ENCODE measurements at regions not wholly inside any gene's neighbourhood (a gene's known extent, or its start where the extent isn't known, plus 50 kb on each side); places are given as distances from the start of the nearest gene placed in this dataset.

DNA sequence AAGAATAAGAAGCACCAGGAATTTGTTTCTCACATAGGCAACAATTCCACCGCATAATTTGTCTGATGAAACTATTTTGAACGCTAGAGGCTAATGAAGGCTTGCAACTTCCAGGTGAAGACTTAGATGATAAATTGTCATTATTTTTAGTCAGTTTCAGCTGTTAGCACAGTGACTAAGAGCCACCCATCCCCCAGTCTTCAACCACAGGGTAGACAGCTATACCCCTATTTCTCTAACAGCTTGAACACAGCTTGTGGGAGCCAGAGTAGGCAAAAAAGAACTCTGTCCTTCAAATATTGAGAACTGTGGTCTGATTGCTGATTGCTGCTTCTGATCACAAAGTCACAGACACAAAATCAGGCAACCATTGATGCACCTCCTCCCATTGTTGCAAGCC is 1124.8 kb upstream of the PRR20A start:
- DNase-seq (ENCODE audit: low read depth in 4 of 6, low spot score in 6 of 6) = no peak
- no CpG with 5 or more reads among the region's 2 CpGs for WGBS (ENCODE audit: insufficient coverage)
- Histone ChIP-seq H3K4me1 (ENCODE audit: control insufficient read depth, insufficient read depth, low read length) (no peaks in the 10 kb centered on the region), H3K4me3 (ENCODE audit: low read depth, low read length) (no peak overlapping the region), H3K9me3 (ENCODE audit: control insufficient read depth, insufficient read depth, low read length) (no peaks in the 10 kb centered on the region), H3K27me3 (ENCODE audit: control insufficient read depth, insufficient read depth, low read length) (no peaks in the 10 kb centered on the region), H3K36me3 (ENCODE audit: control insufficient read depth, insufficient read depth, low read length) (no peaks in the 10 kb centered on the region), H3K27ac (ENCODE audit: low read depth, low read length) (no peak overlapping the region)

DNA sequence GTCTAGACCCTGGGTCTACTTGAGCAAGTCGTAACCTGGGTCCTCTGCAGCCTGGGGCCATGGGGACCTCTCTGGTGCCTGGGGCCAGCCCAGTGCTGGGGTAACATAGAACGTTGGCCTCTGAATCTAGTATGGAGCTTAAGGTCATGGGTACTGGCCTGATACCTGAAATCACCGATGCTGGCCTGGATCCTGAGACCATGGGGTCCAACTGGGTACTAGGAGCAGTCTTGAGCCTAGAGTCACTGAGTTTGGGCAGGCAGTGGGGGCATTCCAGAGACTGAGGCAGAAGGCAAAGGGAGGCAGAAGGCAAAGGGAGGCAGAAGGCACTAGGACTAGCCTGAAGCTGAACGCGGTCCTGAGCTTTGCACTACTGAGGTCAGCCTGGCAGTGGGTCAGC is 1121.1 kb upstream of the PRR20A start:
- no peak for DNase-seq (ENCODE audit: low read depth in 4 of 6, low spot score in 6 of 6)
- H3K4me3 ChIP-seq (ENCODE audit: low read depth, low read length) = no peak overlapping the region
- no peak overlapping the region for H3K27ac ChIP-seq (ENCODE audit: low read depth, low read length)

GRCh38 chr13:56020425-56020824 is 1120.3 kb upstream of the PRR20A start:
- WGBS (ENCODE audit: insufficient coverage) = no CpG with 5 or more reads among the region's 3 CpGs
- Histone ChIP-seq H3K27me3 (ENCODE audit: control insufficient read depth, insufficient read depth, low read length) (no peaks in the 10 kb centered on the region), H3K4me3 (ENCODE audit: low read depth, low read length) (no peak overlapping the region), H3K36me3 (ENCODE audit: control insufficient read depth, insufficient read depth, low read length) (no peaks in the 10 kb centered on the region), H3K4me1 (ENCODE audit: control insufficient read depth, insufficient read depth, low read length) (no peaks in the 10 kb centered on the region), H3K27ac (ENCODE audit: low read depth, low read length) (no peak overlapping the region), H3K9me3 (ENCODE audit: control insufficient read depth, insufficient read depth, low read length) (no peaks in the 10 kb centered on the region)
- no peak for DNase-seq (ENCODE audit: low read depth in 4 of 6, low spot score in 6 of 6)

More for the DNA sequence above, 1121.1 kb upstream of the PRR20A start:
- WGBS (ENCODE audit: insufficient coverage) = 95% methylated on average over 5 of the region's 5 CpGs
- Histone ChIP-seq H3K27me3 (ENCODE audit: control insufficient read depth, insufficient read depth, low read length) (no peaks in the 10 kb centered on the region), H3K36me3 (ENCODE audit: control insufficient read depth, insufficient read depth, low read length) (no peaks in the 10 kb centered on the region), H3K9me3 (ENCODE audit: control insufficient read depth, insufficient read depth, low read length) (no peaks in the 10 kb centered on the region), H3K4me1 (ENCODE audit: control insufficient read depth, insufficient read depth, low read length) (no peaks in the 10 kb centered on the region)

- Histone ChIP-seq H3K4me1 (ENCODE audit: control insufficient read depth, insufficient read depth, low read length) (no peaks in the 10 kb centered on the region), H3K4me3 (ENCODE audit: low read depth, low read length) (no peak overlapping the region), H3K9me3 (ENCODE audit: control insufficient read depth, insufficient read depth, low read length) (no peaks in the 10 kb centered on the region), H3K27ac (ENCODE audit: low read depth, low read length) (no peak overlapping the region), H3K36me3 (ENCODE audit: control insufficient read depth, insufficient read depth, low read length) (no peaks in the 10 kb centered on the region), H3K27me3 (ENCODE audit: control insufficient read depth, insufficient read depth, low read length) (no peaks in the 10 kb centered on the region)
- DNase-seq (ENCODE audit: low read depth in 4 of 6, low spot score in 6 of 6) = no peak
- 92% methylated on average over 8 of the region's 8 CpGs for WGBS (ENCODE audit: insufficient coverage)
Observed at GRCh38 chr13:56039992-56040391, 1100.7 kb upstream of the PRR20A start.

DNA sequence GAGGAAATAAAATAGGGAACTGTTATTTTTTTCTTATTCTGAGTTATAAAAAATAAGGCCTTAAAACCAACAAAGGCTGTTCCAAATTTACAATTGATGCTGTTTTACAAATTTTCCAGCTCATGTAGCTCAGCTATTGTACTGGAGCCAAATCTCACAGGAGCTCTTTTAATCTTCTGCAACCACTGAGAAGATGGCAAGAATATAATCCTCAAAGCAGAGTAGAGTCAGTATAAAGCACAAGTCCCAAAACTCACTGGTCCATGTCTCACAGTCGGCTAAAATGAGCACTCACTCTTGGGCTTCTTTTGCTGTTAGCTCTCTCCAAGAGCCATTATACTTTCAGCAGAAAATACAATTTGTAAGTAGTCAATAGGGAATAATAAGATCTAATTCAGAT is 1074.4 kb upstream of the PRR20A start:
- no peak overlapping the region for H3K27ac ChIP-seq (ENCODE audit: low read depth, low read length)
- DNase-seq (ENCODE audit: low read depth in 4 of 6, low spot score in 6 of 6) = peak in 4 of 6 donors; percentile 10 to 84 (median 28)
- no peaks in the 10 kb centered on the region for H3K4me1 ChIP-seq (ENCODE audit: control insufficient read depth, insufficient read depth, low read length)
- H3K27me3 ChIP-seq (ENCODE audit: control insufficient read depth, insufficient read depth, low read length) = no peaks in the 10 kb centered on the region
- no peak overlapping the region for H3K4me3 ChIP-seq (ENCODE audit: low read depth, low read length)
- no CpG with 5 or more reads among the region's 1 CpG for WGBS (ENCODE audit: insufficient coverage)
- H3K36me3 ChIP-seq (ENCODE audit: control insufficient read depth, insufficient read depth, low read length) = no peaks in the 10 kb centered on the region
- H3K9me3 ChIP-seq (ENCODE audit: control insufficient read depth, insufficient read depth, low read length) = no peaks in the 10 kb centered on the region

GRCh38 chr13:56102641-56103040 is 1038.1 kb upstream of the PRR20A start:
- H3K36me3 ChIP-seq (ENCODE audit: control insufficient read depth, insufficient read depth, low read length) = no peaks in the 10 kb centered on the region
- H3K4me1 ChIP-seq (ENCODE audit: control insufficient read depth, insufficient read depth, low read length) = no peaks in the 10 kb centered on the region
- no peak overlapping the region for H3K27ac ChIP-seq (ENCODE audit: low read depth, low read length)
- DNase-seq (ENCODE audit: low read depth in 4 of 6, low spot score in 6 of 6) = peak in 1 of 6 donors; percentile 62
- H3K27me3 ChIP-seq (ENCODE audit: control insufficient read depth, insufficient read depth, low read length) = no peaks in the 10 kb centered on the region
- no peaks in the 10 kb centered on the region for H3K9me3 ChIP-seq (ENCODE audit: control insufficient read depth, insufficient read depth, low read length)
- H3K4me3 ChIP-seq (ENCODE audit: low read depth, low read length) = no peak overlapping the region
- WGBS (ENCODE audit: insufficient coverage) = no CpG with 5 or more reads among the region's 1 CpG

- WGBS (ENCODE audit: insufficient coverage) = no CpG with 5 or more reads among the region's 3 CpGs
- Histone ChIP-seq H3K4me3 (ENCODE audit: low read depth, low read length) (no peak overlapping the region), H3K36me3 (ENCODE audit: control insufficient read depth, insufficient read depth, low read length) (no peaks in the 10 kb centered on the region), H3K9me3 (ENCODE audit: control insufficient read depth, insufficient read depth, low read length) (no peaks in the 10 kb centered on the region), H3K4me1 (ENCODE audit: control insufficient read depth, insufficient read depth, low read length) (no peaks in the 10 kb centered on the region), H3K27ac (ENCODE audit: low read depth, low read length) (no peak overlapping the region), H3K27me3 (ENCODE audit: control insufficient read depth, insufficient read depth, low read length) (no peaks in the 10 kb centered on the region)
- DNase-seq (ENCODE audit: low read depth in 4 of 6, low spot score in 6 of 6) = no peak
Observed at GRCh38 chr13:56110751-56111150, 1030.0 kb upstream of the PRR20A start.

- DNase-seq (ENCODE audit: low read depth in 4 of 6, low spot score in 6 of 6) = no peak
- Histone ChIP-seq H3K27me3 (ENCODE audit: control insufficient read depth, insufficient read depth, low read length) (no peaks in the 10 kb centered on the region), H3K27ac (ENCODE audit: low read depth, low read length) (no peak overlapping the region), H3K9me3 (ENCODE audit: control insufficient read depth, insufficient read depth, low read length) (no peaks in the 10 kb centered on the region), H3K4me1 (ENCODE audit: control insufficient read depth, insufficient read depth, low read length) (no peaks in the 10 kb centered on the region), H3K4me3 (ENCODE audit: low read depth, low read length) (no peak overlapping the region), H3K36me3 (ENCODE audit: control insufficient read depth, insufficient read depth, low read length) (no peaks in the 10 kb centered on the region)
- no CpG with 5 or more reads among the region's 3 CpGs for WGBS (ENCODE audit: insufficient coverage)
Observed at GRCh38 chr13:56134524-56134923, 1006.2 kb upstream of the PRR20A start.

- Histone ChIP-seq H3K36me3 (ENCODE audit: control insufficient read depth, insufficient read depth, low read length) (no peaks in the 10 kb centered on the region), H3K4me1 (ENCODE audit: control insufficient read depth, insufficient read depth, low read length) (no peaks in the 10 kb centered on the region), H3K27ac (ENCODE audit: low read depth, low read length) (no peak overlapping the region), H3K27me3 (ENCODE audit: control insufficient read depth, insufficient read depth, low read length) (no peaks in the 10 kb centered on the region), H3K4me3 (ENCODE audit: low read depth, low read length) (no peak overlapping the region), H3K9me3 (ENCODE audit: control insufficient read depth, insufficient read depth, low read length) (no peaks in the 10 kb centered on the region)
- DNase-seq (ENCODE audit: low read depth in 4 of 6, low spot score in 6 of 6) = no peak
- WGBS (ENCODE audit: insufficient coverage) = 100% methylated on average over 2 of the region's 2 CpGs
Observed at GRCh38 chr13:56166864-56167263, 973.9 kb upstream of the PRR20A start.

DNA sequence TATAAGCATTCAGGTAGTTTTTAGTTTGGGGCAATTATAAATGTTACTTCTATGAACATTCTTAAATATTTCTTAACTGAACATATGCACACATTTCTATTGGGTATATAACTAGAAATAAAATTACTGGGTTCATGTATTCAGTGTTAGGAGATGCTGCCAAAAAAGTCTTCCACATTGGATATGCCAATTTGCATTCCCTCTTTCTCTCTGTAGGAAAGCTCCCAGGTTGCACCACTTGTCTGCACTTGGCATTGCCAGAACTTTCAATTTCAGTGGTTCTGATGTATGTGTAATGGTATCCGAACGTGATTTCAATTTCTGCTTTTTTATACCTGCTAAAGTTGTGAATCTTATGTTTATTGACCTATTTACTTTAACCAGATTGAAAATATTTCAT is 972.1 kb upstream of the PRR20A start:
- Histone ChIP-seq H3K27ac (ENCODE audit: low read depth, low read length) (no peak overlapping the region), H3K4me3 (ENCODE audit: low read depth, low read length) (no peak overlapping the region), H3K4me1 (ENCODE audit: control insufficient read depth, insufficient read depth, low read length) (no peaks in the 10 kb centered on the region), H3K27me3 (ENCODE audit: control insufficient read depth, insufficient read depth, low read length) (no peaks in the 10 kb centered on the region), H3K36me3 (ENCODE audit: control insufficient read depth, insufficient read depth, low read length) (no peaks in the 10 kb centered on the region), H3K9me3 (ENCODE audit: control insufficient read depth, insufficient read depth, low read length) (no peaks in the 10 kb centered on the region)
- DNase-seq (ENCODE audit: low read depth in 4 of 6, low spot score in 6 of 6) = peak in 1 of 6 donors; percentile 53
- whole genome bisulfite sequencing (ENCODE audit: insufficient coverage) = no CpG with 5 or more reads among the region's 2 CpGs
